ENCODE measurements at regions not wholly inside any gene's neighbourhood (a gene's known extent, or its start where the extent isn't known, plus 50 kb on each side); places are given as distances from the start of the nearest gene placed in this dataset.
"Not testable (repeated sequence)": the region's sequence is repeated elsewhere in the genome, so short reads cannot be mapped to it uniquely, and the experiment has no call there.

DNA sequence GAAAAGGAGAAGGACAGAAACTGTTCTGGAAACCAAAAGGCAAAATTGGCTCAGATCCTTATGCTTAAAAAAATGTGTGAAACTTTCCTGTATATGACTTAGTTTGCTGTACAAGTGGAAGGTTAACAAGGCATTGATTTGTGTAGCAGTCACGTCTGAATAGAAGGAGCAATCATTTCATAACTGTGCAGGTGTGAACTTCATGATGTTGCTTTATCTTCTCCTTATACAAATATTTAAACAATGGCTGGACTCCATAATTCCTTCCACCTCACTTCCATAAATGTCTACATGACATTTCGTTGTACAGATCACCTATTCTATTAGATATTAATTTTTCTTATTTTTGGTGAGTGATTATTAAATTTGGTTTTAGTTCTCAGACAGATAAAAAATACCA is 382.7 kb upstream of the NPAP1 start (continued):
- TF ChIP-seq, protein P1, sequence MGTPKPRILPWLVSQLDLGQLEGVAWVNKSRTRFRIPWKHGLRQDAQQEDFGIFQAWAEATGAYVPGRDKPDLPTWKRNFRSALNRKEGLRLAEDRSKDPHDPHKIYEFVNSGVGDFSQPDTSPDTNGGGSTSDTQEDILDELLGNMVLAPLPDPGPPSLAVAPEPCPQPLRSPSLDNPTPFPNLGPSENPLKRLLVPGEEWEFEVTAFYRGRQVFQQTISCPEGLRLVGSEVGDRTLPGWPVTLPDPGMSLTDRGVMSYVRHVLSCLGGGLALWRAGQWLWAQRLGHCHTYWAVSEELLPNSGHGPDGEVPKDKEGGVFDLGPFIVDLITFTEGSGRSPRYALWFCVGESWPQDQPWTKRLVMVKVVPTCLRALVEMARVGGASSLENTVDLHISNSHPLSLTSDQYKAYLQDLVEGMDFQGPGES (IDR thresholded peaks at IDR 0.05), result no peak
- no peak for TF ChIP-seq SKIL (IDR thresholded peaks at IDR 0.05; ENCODE audit: low read depth, poor library complexity, severe bottlenecking)
- TF ChIP-seq ZNF217 (IDR thresholded peaks at IDR 0.05), result no peak
- TF ChIP-seq NR2C1 (IDR thresholded peaks at IDR 0.05), result no peak

DNA sequence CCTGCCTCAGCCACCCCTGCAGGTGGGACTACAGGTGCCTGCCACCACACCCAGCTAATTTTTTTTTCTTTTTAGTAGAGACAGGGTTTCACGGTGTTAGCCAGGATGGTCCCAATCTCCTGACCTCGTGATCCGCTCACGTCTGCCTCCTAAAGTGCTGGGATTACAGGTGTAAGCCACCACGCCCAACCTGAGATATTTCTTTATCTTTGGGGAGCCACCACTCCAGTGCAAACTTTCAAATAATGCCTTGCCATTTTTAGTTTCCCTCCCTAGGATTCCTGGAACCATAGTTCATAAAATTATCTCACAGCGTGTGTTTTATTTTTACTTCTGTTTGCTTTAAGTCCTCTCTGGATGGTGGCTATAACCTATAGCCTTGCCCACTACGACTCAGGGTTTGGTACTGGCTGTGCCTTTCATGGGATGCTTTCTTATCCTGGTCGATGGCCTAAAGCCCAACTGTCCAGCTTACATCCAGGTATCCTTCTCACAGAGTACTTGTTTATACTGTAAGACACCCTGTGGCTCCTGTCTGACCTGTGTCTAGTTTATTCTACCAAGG is 374.7 kb upstream of the NPAP1 start:
- H3K4me1 ChIP-seq (ENCODE audit: control insufficient read depth, insufficient read depth, low read length); H3K4me2 ChIP-seq (ENCODE audit: control insufficient read depth, insufficient read depth); H3K4me3 ChIP-seq; CTCF ChIA-PET; H3K79me2 ChIP-seq (ENCODE audit: control insufficient read depth, insufficient read depth, low read length); BruUV-seq (replicated peaks); H3K9ac ChIP-seq (ENCODE audit: control insufficient read depth, insufficient read depth, low read length); H3K27me3 ChIP-seq (replicated peaks in 1 of 2; ENCODE audit: control insufficient read depth in 2 of 2, insufficient read depth in 2 of 2, low read length in 1 of 2); in situ Hi-C loops (cut with MboI); H2AFZ ChIP-seq (ENCODE audit: control insufficient read depth, low read depth, low read length); ATAC-seq; SMC1A ChIA-PET (ENCODE audit: uncharacterized antibody, unreplicated experiment); H3K27ac ChIP-seq (ENCODE audit: control insufficient read depth, insufficient read depth); H4K20me1 ChIP-seq (ENCODE audit: control insufficient read depth, insufficient read depth); H3K36me3 ChIP-seq (ENCODE audit: control insufficient read depth in 2 of 2, insufficient read depth in 2 of 2, low read length in 1 of 2); H3K9me3 ChIP-seq (replicated peaks; ENCODE audit: control insufficient read depth, insufficient read depth, low read length); FAIRE-seq; intact Hi-C loops (cut with micrococcal nuclease; ENCODE audit: unreplicated experiment); RAD21 ChIA-PET (ENCODE audit: unreplicated experiment); POLR2A ChIA-PET; DNase-seq (ENCODE audit: low read depth, low spot score): not testable (repeated sequence)
- WGBS (ENCODE audit: insufficient coverage, insufficient replicate concordance, low lambda C conversion rate, missing lambda C conversion rate), result 10% methylated on average over 8 of the region's 8 CpGs

GRCh38 chr15:24301999-24302398 is 373.6 kb upstream of the NPAP1 start:
- H3K4me3 ChIP-seq; POLR2A ChIA-PET; H3K79me2 ChIP-seq (ENCODE audit: control insufficient read depth, insufficient read depth, low read length); CTCF ChIA-PET; intact Hi-C loops (cut with micrococcal nuclease; ENCODE audit: unreplicated experiment); H3K27ac ChIP-seq (ENCODE audit: control insufficient read depth, insufficient read depth); DNase-seq (ENCODE audit: low read depth, low spot score); SMC1A ChIA-PET (ENCODE audit: uncharacterized antibody, unreplicated experiment); ATAC-seq; H3K4me1 ChIP-seq (ENCODE audit: control insufficient read depth, insufficient read depth, low read length); H3K36me3 ChIP-seq (ENCODE audit: control insufficient read depth in 2 of 2, insufficient read depth in 2 of 2, low read length in 1 of 2); H3K27me3 ChIP-seq (replicated peaks in 1 of 2; ENCODE audit: control insufficient read depth in 2 of 2, insufficient read depth in 2 of 2, low read length in 1 of 2); H3K9ac ChIP-seq (ENCODE audit: control insufficient read depth, insufficient read depth, low read length); BruUV-seq (replicated peaks); RAD21 ChIA-PET (ENCODE audit: unreplicated experiment); H2AFZ ChIP-seq (ENCODE audit: control insufficient read depth, low read depth, low read length); H4K20me1 ChIP-seq (ENCODE audit: control insufficient read depth, insufficient read depth); in situ Hi-C loops (cut with MboI); H3K4me2 ChIP-seq (ENCODE audit: control insufficient read depth, insufficient read depth); H3K9me3 ChIP-seq (replicated peaks; ENCODE audit: control insufficient read depth, insufficient read depth, low read length): not testable (repeated sequence)
- 9% methylated on average over 1 of the region's 1 CpG for WGBS (ENCODE audit: insufficient coverage, insufficient replicate concordance, low lambda C conversion rate, missing lambda C conversion rate)
- peak; percentile 27 for FAIRE-seq

GRCh38 chr15:24304747-24305146 is 370.8 kb upstream of the NPAP1 start:
- H3K27ac ChIP-seq (ENCODE audit: control insufficient read depth, insufficient read depth); BruUV-seq (replicated peaks); DNase-seq (ENCODE audit: low read depth, low spot score); ATAC-seq; intact Hi-C loops (cut with micrococcal nuclease; ENCODE audit: unreplicated experiment); H3K4me1 ChIP-seq (ENCODE audit: control insufficient read depth, insufficient read depth, low read length); H3K4me2 ChIP-seq (ENCODE audit: control insufficient read depth, insufficient read depth); H3K36me3 ChIP-seq (ENCODE audit: control insufficient read depth in 2 of 2, insufficient read depth in 2 of 2, low read length in 1 of 2); H3K9ac ChIP-seq (ENCODE audit: control insufficient read depth, insufficient read depth, low read length); H3K4me3 ChIP-seq; in situ Hi-C loops (cut with MboI); CTCF ChIA-PET; H2AFZ ChIP-seq (ENCODE audit: control insufficient read depth, low read depth, low read length); POLR2A ChIA-PET; H4K20me1 ChIP-seq (ENCODE audit: control insufficient read depth, insufficient read depth); FAIRE-seq; H3K27me3 ChIP-seq (replicated peaks in 1 of 2; ENCODE audit: control insufficient read depth in 2 of 2, insufficient read depth in 2 of 2, low read length in 1 of 2); SMC1A ChIA-PET (ENCODE audit: uncharacterized antibody, unreplicated experiment); RAD21 ChIA-PET (ENCODE audit: unreplicated experiment); H3K9me3 ChIP-seq (replicated peaks; ENCODE audit: control insufficient read depth, insufficient read depth, low read length); H3K79me2 ChIP-seq (ENCODE audit: control insufficient read depth, insufficient read depth, low read length): not testable (repeated sequence)
- 0% methylated on average over 2 of the region's 2 CpGs for WGBS (ENCODE audit: insufficient coverage, insufficient replicate concordance, low lambda C conversion rate, missing lambda C conversion rate)

Measured in GM12878 (cell line).